Hindlimb muscle (tissue), 1 donor: ENCODE measurements at regions not wholly inside any gene's neighbourhood (a gene's known extent, or its start where the extent isn't known, plus 50 kb on each side); places are given as distances from the start of the nearest gene placed in this dataset.
A peak's percentile ranks its signal among the peaks of the same experiment; 100 is the strongest.

Experiments used
- DNase-seq: peaks from one replicate; pipeline ENCODE4 v3.0.0-alpha.2; 2013

DNA sequence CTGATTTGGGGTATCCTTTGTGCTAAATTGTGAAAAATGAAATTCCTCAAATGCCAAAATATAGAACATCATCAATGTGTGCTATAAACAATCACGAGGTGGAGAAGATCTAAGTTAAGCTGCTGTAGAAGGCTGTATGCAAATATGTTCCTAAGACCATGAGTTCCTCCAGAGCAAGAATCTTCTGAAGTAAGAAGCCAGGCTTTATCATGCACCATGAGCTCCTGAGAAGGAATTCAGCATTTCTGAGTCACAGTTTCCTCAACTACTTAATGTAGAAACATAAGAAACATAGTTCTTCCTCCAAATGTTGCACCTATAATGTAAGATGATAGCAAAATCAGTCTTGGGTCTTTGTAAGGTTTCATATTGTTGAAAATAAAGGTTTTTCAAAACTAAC lies 241.7 kb upstream of the MDFIC2 start:
- no peak for DNase-seq

DNA sequence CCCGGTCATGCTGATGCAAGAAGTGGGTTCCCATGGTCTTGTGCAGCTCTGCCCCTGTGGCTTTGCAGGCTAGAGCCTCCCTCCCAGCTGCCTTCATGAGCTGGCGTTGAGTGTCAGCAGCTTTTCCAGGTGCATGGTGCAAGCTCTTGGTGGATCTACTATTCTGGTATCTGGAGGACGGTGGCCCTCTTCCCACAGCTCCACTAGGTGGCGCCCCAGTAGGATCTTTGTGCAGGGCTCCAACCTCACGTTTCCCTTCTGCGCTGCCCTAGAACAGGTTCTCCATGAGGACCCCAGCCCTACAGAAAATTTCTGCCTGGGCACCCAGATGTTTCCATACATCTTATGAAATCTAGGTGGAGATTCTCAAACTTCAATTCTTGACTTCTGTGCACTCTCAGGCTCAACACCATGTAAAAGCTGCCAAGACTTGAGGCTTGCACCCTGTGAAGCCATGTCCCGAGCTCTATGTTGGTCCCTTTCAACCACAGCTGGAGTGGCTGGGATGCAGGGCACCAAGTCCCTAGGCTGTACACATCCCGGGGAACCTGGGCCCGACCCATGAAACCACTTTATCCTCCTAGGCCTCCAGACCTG lies 238.4 kb upstream of the MDFIC2 start:
- DNase-seq: peak; percentile 20

DNA sequence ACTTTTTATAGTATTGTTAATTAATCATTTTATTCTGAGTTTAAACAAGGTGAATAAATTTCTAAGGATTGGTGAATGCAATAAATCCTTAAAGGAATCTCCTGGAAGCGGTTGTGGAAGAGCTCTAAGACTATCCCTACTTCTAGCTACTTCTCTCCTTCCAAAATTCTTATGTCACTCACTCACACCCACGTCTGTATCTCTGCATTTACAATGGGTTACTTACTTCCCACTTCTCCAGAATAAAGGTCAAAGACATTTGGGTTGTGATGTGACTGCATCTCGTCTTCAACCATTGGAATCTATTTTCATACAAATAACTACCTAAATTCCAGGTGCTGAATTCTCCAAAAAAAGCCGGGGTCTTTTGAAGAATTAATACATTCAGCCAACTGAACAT lies 234.2 kb upstream of the MDFIC2 start:
- DNase-seq: no peak

DNA sequence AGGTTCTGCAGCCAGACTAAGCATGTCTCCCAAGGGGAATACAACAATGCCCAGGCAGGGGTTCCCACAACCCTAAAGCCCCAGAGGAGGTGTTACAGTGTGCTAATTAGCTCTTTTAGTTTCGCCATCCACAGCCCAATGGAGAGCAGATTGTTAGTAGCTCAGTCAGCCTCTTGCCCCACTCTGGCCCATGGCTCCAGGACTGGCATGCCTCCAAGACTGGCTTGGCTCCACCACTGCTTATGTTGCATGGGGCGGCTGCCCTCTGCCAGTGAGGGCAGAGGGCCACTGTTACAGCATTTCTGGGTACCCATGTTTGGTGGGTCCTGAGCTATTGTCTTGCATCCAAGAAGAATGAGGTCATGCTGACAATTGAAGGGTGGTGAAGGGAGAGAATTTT lies 231.1 kb upstream of the MDFIC2 start:
- no peak for DNase-seq

DNA sequence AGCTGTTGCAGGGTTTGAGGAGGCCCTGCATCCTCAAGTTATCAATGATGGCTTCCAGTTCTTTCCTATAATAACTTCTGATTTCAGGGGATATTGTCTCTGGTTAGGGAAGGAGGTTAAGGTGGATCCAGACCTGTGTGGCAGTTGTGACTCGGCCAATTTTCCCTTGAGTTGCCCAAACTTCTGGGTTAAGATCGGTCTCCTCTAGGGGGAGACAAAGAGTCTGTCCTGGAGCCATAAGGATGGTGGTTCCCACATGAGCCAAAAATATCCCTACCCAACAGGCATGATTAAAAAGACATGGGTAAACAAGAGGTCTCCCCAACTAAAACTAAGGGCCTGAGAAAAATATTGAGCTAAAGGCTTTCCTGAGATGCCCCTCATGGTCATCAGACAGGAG lies 227.5 kb upstream of the MDFIC2 start:
- no peak for DNase-seq

DNA sequence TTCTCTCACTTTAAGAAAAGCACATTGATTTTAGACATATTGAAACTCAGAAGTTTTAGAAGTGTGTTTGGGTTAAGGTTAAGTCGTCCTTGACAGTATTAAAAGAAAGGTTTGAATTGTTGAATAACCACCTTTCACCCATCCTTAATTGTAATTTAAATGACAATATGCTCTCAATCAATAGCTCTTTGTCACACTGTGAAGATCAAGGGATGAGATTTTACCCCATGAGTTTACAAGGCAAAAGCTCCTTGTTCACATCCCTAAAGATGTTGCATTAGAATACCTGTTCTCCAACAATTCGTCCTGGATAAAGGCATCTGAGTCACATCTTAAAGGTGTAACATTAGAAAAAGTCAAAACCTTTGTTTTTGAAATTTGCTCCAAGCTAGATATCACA lies 220.4 kb upstream of the MDFIC2 start:
- no peak for DNase-seq

DNA sequence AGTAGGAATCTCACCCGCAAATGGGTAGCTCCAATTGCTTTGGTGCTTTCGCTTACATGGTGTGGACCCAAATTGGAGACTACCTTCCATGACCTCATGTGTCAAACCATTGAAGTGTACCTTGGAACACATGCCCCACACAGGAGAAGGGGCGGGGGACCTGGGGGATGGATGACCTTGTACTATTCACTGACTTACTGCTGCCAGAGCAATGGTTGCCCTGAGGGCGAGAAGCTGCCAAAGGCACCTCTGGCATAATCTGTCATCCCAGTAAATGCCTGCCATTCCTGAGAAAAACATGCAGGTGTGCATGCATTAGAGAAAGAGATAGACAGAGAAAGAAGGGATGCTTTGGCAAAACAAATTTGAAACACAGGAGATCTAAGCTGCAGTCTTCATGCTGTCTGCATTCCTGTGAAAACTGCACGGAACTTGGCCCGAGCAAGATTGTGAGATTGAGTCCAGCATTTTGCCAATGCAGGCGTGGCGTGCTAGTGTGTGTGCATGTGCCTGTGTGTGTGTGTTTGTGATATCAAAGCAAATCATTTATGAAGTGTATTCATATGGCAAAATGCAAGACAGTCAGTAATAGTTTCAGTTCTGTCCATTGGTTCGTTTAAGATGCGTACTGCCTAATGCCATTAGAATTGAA lies 219.5 kb upstream of the MDFIC2 start:
- no peak for DNase-seq

DNA sequence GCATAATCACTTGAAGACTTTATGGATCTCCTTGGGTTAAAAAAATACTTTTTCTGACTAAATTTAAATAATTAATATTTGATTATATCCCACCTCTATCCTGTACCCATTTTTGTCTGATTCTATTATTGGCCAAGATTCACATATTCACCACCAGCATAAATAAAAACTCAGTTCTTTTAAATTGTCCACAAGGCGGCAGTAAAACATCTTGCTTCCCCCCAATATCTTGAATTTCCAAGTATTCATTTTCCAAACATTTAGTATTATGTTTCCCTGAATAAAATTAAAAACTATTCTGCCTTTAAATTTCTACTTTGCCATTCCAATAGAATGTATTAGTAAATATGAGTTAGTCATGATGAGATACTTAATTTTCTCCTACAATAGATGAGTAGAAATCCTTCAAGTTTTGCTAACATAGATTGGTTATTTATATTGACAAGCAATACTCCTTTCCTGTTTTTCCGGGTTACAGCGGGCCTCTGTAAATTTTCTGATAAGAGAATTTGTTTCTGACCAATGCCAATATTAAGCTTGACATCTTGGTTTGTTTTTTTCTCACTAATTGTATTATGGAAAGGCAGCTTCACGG lies 218.7 kb upstream of the MDFIC2 start:
- DNase-seq: no peak

DNA sequence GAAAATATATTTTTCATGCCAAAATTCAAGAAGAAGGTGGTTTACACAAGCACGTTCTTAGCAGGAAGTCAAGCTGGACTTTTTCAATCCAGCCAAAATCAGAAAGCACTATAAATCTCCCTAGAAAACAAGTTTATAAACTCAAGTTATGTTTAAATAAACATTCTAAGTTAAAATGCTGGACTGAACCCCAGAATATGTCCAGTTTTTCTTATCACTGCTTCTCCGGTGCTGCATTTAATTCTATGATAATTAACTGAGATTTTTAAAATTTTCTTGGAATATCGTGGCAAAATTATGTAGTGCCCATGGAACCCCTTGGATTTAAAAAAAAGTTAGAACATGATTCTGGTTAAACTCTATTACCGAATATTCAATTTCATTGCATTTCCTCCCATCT lies 218.2 kb upstream of the MDFIC2 start:
- no peak for DNase-seq

DNA sequence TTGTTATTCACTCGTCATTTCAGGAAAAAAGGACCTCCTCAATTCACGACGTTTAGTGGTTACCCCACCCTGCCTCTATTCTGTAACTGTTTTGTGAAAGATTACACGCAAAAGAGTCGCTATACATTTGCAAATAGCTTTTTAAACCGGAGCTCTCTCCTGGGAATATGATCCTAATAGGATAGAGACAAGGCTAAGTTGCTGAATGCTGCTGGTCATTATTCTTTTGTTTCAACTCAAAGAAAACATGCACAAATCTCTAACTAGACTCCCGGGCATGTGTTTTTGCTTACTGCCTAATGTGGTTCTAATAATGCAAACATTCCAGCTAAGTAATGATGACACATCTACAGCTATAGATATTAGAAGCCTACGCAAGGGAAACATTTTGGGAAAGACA lies 214.6 kb upstream of the MDFIC2 start:
- DNase-seq: no peak

DNA sequence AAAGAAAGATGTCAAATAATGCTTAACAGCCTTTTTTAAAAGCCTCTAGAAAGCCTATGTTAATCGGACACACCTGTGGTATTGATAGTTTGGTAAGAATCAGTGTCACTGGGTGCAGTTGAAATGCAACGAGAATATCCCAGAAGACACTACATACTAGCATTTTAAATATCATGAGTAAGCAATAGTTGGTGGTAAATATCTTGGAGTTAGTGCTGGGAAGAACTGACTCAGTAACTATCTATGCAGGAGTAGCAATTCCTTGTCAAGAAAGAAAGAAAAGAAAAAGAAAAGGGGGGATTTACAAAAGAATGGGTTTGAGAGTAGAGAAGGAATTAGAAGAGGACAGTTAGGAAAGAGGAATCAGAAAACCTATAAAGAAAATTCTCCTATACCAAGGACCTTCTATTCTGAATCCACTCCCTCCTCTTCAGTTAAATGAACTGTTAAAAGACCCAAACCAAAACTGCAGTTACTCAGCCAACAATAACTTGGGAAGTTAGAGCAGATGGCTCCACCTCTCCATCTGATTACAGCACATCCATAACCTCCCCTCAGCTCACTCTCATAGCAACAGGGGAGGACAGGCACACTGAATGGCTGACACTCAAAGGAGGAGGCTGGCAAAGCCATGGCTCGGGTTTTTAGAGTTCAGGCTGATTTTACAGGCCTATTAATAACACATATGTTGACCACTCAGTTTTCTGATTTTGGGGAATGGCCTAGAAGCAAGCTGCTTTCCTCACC lies 207.6 kb upstream of the MDFIC2 start:
- no peak for DNase-seq

DNA sequence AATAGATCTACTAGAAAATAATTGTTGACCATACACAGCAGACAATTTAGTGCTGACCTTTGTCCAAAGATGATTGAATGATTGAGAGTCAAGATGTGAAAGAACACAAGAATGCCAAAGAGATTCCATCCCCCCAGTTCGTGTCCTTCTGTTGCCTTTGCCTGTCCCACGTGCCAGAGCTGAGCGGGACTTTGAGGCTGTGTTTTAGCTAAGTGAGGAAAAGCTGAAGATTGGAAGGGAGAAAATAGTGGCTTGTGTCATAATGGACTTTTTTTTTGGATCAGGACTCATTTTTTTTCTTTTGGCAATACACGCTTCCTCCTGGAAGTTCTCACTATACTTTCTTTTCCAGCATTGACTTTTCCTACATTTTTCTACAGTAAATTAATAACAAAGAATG lies 206.6 kb upstream of the MDFIC2 start:
- peak; percentile 53 for DNase-seq

DNA sequence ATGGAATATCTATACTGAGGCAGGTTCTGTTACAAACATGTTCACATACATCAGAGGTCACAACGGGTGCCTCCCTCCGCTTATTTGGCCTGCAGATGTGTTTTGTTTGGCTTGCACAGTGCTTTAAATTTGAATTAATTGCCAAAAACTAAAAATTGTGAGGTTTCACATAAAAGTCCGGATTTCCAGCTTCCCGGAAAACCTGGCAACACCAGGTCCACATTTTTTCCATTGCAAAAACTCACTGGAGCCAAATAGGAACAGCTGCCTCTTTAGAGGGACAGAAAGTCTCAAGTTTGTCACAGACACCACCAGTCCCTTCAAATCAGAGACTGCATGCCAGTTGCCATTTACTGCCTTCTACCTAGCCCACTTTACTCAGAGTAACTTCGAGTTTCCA lies 205.9 kb upstream of the MDFIC2 start:
- DNase-seq: peak; percentile 66

DNA sequence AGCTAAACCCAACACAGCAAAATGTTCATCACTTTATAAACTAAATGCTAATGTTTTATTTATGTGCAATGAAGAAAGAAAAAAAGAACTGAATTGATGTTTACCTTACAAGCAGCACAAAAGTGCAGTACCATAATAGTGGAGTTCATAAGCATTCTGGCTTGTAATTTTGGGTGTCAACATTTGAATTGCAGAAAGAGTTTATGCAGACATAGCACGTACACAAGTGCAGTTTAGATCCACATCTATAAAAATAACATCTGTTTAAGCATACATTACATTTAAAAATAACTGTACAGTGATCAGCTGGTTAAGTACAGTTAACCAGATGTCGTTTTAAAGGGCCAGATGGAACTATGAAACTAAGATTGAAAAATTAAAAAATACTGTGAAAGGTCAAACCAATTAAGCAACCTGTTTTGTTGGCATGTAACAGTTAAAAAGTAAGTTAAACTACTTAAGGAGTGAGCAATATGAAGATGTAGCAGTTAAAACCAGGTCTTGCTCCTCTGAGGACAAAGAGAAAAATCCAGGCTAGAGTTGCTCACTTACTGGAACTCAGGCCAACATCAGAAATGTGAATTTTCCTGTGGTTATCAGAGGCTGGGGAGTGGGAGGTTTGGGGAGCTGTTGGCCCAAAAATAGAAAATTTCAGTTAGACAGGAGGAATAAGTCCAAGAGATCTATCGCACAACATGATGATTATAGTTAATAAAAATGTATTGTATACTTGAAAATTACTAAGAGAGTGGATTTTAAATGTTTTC lies 204.9 kb upstream of the MDFIC2 start:
- no peak for DNase-seq

DNA sequence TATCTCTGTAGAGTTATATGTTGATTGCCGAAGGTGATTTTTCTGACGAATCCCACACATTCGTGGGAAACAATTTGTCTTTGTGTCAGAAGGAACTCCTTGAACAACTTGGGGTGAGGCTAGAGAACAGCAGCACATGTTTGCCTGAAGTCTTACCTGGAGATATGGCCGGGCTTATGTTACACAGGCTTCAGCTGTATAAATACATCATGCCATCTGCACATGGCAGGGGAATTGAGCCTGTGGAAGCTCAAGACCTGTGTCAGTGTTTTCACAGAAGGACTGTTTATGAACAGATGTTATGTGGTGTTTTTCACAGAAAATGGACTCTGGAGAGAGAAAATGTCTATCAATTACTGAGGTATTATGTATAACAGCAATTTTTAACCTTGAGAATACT lies 203.6 kb upstream of the MDFIC2 start:
- DNase-seq: no peak

DNA sequence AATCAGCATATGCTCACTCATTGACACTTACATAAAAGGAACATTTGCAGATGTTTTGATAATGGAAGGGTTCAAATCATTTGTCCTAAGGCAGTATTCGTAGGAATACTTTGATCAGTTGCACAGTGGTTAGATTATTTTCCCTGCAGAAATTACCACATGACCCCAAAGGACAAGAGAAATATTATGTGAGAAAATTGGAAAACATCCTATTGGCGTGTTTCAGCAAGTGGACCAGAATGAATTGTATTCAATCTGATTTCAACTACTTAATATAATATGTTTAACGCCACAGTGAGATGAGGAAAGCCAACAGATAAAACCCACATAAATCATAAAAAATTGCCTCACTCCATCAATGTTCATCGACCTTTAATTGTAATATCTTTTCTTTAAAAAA lies 195.0 kb upstream of the MDFIC2 start:
- no peak for DNase-seq

DNA sequence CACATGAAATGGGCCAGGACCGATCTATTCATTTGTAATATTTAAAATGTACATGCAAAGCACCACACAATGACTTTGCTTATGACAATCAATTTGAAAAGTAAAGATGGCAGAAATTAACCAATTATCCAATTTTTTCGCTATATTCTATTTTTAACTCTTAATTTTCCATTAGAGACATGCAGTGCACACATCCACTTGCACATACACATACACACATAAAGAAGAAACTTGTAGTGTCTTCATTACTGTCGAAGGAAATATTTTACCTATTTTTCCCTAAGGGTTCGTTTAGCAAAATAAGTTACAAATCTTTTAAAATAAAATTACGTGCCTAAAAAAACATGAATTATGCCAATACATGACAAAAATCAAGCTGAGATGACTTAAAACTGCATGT lies 194.3 kb upstream of the MDFIC2 start:
- DNase-seq: no peak

DNA sequence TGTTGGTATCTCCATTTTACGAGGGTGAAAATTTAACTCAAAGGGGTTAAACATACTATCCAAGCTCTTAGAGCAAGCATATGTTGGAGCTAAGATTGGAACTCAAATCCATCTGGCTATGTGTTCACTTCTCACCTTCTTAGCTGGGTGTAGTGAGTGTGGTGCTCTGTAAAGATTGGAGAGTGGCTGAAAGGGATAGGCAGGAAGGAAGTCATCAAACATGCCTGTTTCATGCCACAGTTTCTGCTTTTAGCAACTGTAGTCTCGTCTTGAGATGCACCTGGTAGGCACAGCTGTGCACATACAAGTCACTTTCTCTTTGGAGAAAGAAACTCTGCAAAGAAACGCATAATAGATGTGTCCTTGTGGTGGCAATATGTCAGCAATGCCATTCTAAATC lies 189.1 kb upstream of the MDFIC2 start:
- no peak for DNase-seq

DNA sequence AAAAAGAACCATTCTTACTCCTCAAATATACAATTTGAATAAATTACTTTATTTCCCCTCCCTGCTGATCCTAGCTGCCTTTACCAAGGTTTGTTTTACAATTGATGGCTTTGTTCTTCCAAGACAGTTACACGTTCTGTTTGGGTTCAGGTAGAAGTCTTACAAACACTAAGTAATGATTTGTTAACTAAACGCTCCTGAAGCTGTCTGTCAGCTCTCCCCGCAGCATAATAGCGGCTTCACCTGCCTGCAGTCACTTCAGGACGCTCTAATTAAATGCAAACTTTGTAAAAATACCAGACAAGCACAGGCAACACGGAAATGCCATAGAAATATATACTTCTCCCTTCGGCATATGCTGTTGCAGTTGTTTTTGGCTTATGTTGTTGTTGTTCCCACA lies 176.4 kb upstream of the MDFIC2 start:
- DNase-seq: no peak

DNA sequence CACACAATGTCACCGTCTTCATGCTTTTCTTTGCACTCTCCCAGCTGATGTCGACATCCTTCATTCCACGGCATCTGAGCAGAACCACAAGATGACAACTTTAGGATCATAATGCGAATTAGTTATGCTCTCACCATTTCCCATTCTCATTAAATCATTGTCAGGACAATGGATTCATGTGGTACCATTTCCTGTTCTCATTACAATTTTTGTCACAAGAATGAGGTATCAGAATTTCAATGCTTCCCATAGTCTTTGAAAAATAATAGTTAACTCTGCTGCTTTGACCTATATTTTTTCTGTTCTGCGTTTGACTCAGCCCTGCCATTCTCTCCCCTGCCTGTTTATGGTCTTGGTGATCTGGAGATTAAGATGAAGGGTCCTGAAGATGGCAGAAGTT lies 175.7 kb upstream of the MDFIC2 start:
- no peak for DNase-seq

DNA sequence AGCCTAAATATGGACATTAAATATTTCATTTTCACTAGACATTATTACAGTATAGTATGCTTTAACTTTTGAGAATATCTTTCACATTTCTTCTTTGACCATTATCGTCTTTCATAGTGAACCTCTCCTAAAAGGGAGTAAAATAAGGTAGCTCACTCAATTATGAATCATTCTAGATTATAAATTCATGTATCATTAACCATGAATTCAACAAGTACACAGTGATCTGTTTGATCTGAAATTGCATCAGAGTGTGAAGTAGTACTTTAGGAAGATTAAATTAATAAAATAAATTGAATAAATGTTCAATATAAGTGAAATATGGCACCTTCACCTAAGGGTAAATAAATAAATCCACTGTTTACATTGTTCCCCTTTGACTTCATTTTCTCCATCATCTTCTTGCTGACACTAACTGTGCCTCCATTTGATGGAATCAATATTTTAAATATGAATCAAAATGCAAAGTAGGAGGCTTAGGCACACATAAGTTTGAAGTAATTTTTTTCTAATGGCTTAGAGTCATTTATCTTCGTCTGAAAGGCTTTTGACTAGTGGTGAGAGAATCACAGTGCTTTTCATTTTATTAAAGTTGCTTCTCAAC lies 174.1 kb upstream of the MDFIC2 start:
- DNase-seq: no peak

DNA sequence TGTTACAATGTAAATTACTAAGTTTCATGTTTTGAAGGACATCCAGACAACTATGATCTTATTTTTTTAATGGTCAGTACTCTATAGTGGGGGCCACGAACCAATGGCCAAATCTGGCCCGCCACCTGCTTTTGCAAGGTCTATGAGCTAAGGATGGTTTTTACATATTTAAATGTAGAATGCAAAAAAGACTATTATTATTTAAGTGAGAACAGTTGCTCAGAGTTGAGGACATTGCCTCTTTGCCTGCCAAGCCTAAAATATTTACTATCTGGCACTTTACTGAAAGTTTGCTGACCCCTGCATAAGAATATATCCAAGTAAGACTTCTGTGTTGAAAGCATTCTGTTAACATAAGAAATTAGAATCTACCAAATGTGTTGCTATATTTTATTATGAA lies 163.7 kb upstream of the MDFIC2 start:
- DNase-seq: no peak
